ENCODE measurements at regions not wholly inside any gene's neighbourhood (a gene's known extent, or its start where the extent isn't known, plus 50 kb on each side); places are given as distances from the start of the nearest gene placed in this dataset.

- no peak for TF ChIP-seq ZBTB40 (IDR thresholded peaks at IDR 0.05)
- no peak for TF ChIP-seq ZBTB40 (CRISPR knock-in tag; IDR thresholded peaks at IDR 0.05)
Observed at GRCh38 chr7:33790746-33791145, 114.6 kb upstream of the BMPER start (continued).

- no peaks in the 10 kb centered on the region for H4K20me1 ChIP-seq (replicated peaks; ENCODE audit: control insufficient read depth, insufficient read depth, low read length)
- no peaks in the 10 kb centered on the region for H3K9me3 ChIP-seq (replicated peaks; ENCODE audit: control insufficient read depth, insufficient read depth, low read depth, low read length)
- H3K4me1 ChIP-seq (replicated peaks in 1 of 2; ENCODE audit: control insufficient read depth in 2 of 2, insufficient read depth in 2 of 2, low read length in 2 of 2), result no peaks in the 10 kb centered on the region
- POLR2A ChIA-PET, result interaction anchor here (0.6 kb wide), 1 partner anchor 1568 kb away, joined by 3 read pairs; no protein-coding TSS in a partner anchor
- no peaks in the 10 kb centered on the region; a peak in 1 of 5 replicates for H3K27me3 ChIP-seq (ENCODE audit: control insufficient read depth in 2 of 2, insufficient read depth in 2 of 2, low read length in 2 of 2)
- H3K9me1 ChIP-seq (ENCODE audit: control insufficient read depth, insufficient read depth, low read length), result no peaks in the 10 kb centered on the region
- H2AFZ ChIP-seq (ENCODE audit: low read depth, low read length), result no peak overlapping the region
- intact Hi-C loops (cut with micrococcal nuclease), result no loop called here
- DNase-seq (ENCODE audit: extremely low read depth in 1 of 4, low spot score in 3 of 4), result no peak
- no peak overlapping the region for H3K4me3 ChIP-seq
- WGBS (ENCODE audit: insufficient coverage, low coverage, missing lambda C conversion rate), result 0% methylated on average over 2 of the region's 2 CpGs
- BruUV-seq (replicated peaks), result no TSS peak
- H3K9ac ChIP-seq (ENCODE audit: insufficient read depth in 1 of 2, low read depth in 2 of 2, low read length in 2 of 2), result no peak overlapping the region
- H3K79me2 ChIP-seq (ENCODE audit: control insufficient read depth, insufficient read depth, low read length), result no peaks in the 10 kb centered on the region
- H3K27ac ChIP-seq (ENCODE audit: extremely low read depth, low read depth, low read length), result no peak overlapping the region
- no peak for ATAC-seq
- H3K4me2 ChIP-seq (ENCODE audit: insufficient read depth, low read length), result no peak overlapping the region
- in situ Hi-C loops (cut with MboI), result no loop called here
- no peaks in the 10 kb centered on the region for H3K36me3 ChIP-seq (ENCODE audit: control insufficient read depth, insufficient read depth, low read length)
- no peak for FAIRE-seq
- CTCF ChIA-PET (ENCODE audit: low intra/inter-chr PET ratio), result no interaction called here
- TF ChIP-seq HNRNPL (IDR thresholded peaks at IDR 0.05; ENCODE audit: low read depth, low read length) (no peak), ZBTB33 (CRISPR knock-in tag; IDR thresholded peaks at IDR 0.05) (no peak), ZNF212 (CRISPR knock-in tag; IDR thresholded peaks at IDR 0.05) (no peak), SMC3 (conservative IDR thresholded peaks at IDR 0.05; ENCODE audit: insufficient read depth, low read depth, low read length) (no peak), ERF (CRISPR knock-in tag; IDR thresholded peaks at IDR 0.05) (no peak), CBX3 (IDR thresholded peaks at IDR 0.05; ENCODE audit: borderline replicate concordance in 1 of 2, low read length in 2 of 2) (no peak), PCBP1 (IDR thresholded peaks at IDR 0.05; ENCODE audit: low read depth, low read length, poor library complexity, severe bottlenecking) (no peak), MXI1 (IDR thresholded peaks at IDR 0.05; ENCODE audit: low read depth, low read length) (no peak)
Observed at GRCh38 chr7:33792041-33792440, 113.3 kb upstream of the BMPER start.
